ENCODE measurements at regions not wholly inside any gene's neighbourhood (a gene's known extent, or its start where the extent isn't known, plus 50 kb on each side); places are given as distances from the start of the nearest gene placed in this dataset.

- H3K27ac ChIP-seq (ENCODE audit: low read length, poor library complexity, severe bottlenecking), result no peak overlapping the region
- no peak overlapping the region for H3K9ac ChIP-seq (ENCODE audit: low read length)
- H3K27me3 ChIP-seq (ENCODE audit: control insufficient read depth in 1 of 2, insufficient read depth in 1 of 2, low read length in 2 of 2), result peaks cover 0 to 22% of the 10 kb centered on the region in 2 experiments
- no peak overlapping the region for H2BK12ac ChIP-seq (ENCODE audit: low read length in 2 of 2)
- no peaks in the 10 kb centered on the region for H3K9me3 ChIP-seq (ENCODE audit: control insufficient read depth, low read length)
- H4K91ac ChIP-seq (ENCODE audit: low read length), result no peak overlapping the region
- peak overlapping the region; percentile 95 for H3K4me2 ChIP-seq (ENCODE audit: low read length, poor library complexity, severe bottlenecking)
- no peak overlapping the region for H2BK120ac ChIP-seq (ENCODE audit: low read depth, low read length)
- H2AK5ac ChIP-seq (ENCODE audit: low read length, severe bottlenecking), result no peak overlapping the region
- H3K36me3 ChIP-seq (ENCODE audit: control insufficient read depth in 1 of 2, insufficient read depth in 2 of 2, low read depth in 1 of 2, low read length in 2 of 2), result no peaks in the 10 kb centered on the region
- H2BK5ac ChIP-seq (ENCODE audit: low read depth, low read length, poor library complexity, severe bottlenecking), result no peak overlapping the region
- no peak overlapping the region for H3K23ac ChIP-seq (ENCODE audit: low read length in 2 of 2)
- no peak overlapping the region for H3K4me3 ChIP-seq (ENCODE audit: insufficient read depth in 1 of 2, low read depth in 1 of 2, low read length in 2 of 2)
- H4K8ac ChIP-seq (ENCODE audit: low read length), result no peak overlapping the region
- no peak overlapping the region for H3K18ac ChIP-seq (ENCODE audit: low read depth in 1 of 2, low read length in 2 of 2)
- no peak overlapping the region for H2AFZ ChIP-seq (ENCODE audit: low read depth, low read length)
- no peak for DNase-seq
- peaks cover 5% of the 10 kb centered on the region for H3K4me1 ChIP-seq (ENCODE audit: control insufficient read depth, insufficient read depth, low read depth, low read length)
- no peak overlapping the region for H3K4ac ChIP-seq (ENCODE audit: low read depth in 1 of 2, low read length in 2 of 2)
- H2BK15ac ChIP-seq (ENCODE audit: low read depth, poor library complexity, severe bottlenecking), result no peak overlapping the region
- 80% methylated on average over 6 of the region's 7 CpGs for WGBS
- no peaks in the 10 kb centered on the region for H3K79me1 ChIP-seq (replicated peaks; ENCODE audit: low read length, poor library complexity, severe bottlenecking)
- H3K14ac ChIP-seq (ENCODE audit: low read length in 2 of 2), result no peak overlapping the region
Measured at GRCh38 chr20:11687546-11688292, 230.0 kb upstream of the BTBD3 start.

- no peak overlapping the region for H3K23ac ChIP-seq (ENCODE audit: low read length in 2 of 2)
- no peaks in the 10 kb centered on the region for H3K79me1 ChIP-seq (replicated peaks; ENCODE audit: low read length, poor library complexity, severe bottlenecking)
- H3K9ac ChIP-seq (ENCODE audit: low read length), result no peak overlapping the region
- H3K14ac ChIP-seq (ENCODE audit: low read length in 2 of 2), result no peak overlapping the region
- H4K8ac ChIP-seq (ENCODE audit: low read length), result no peak overlapping the region
- no peak overlapping the region for H3K4me3 ChIP-seq (ENCODE audit: insufficient read depth in 1 of 2, low read depth in 1 of 2, low read length in 2 of 2)
- H2BK15ac ChIP-seq (ENCODE audit: low read depth, poor library complexity, severe bottlenecking), result no peak overlapping the region
- no peak overlapping the region for H3K4me2 ChIP-seq (ENCODE audit: low read length, poor library complexity, severe bottlenecking)
- H3K4me1 ChIP-seq (ENCODE audit: control insufficient read depth, insufficient read depth, low read depth, low read length), result peaks cover 5% of the 10 kb centered on the region
- peaks cover 0 to 22% of the 10 kb centered on the region in 2 experiments for H3K27me3 ChIP-seq (ENCODE audit: control insufficient read depth in 1 of 2, insufficient read depth in 1 of 2, low read length in 2 of 2)
- no peak overlapping the region for H2BK120ac ChIP-seq (ENCODE audit: low read depth, low read length)
- no peak for DNase-seq
- H3K27ac ChIP-seq (ENCODE audit: low read length, poor library complexity, severe bottlenecking), result no peak overlapping the region
- H4K91ac ChIP-seq (ENCODE audit: low read length), result no peak overlapping the region
- no peaks in the 10 kb centered on the region for H3K36me3 ChIP-seq (ENCODE audit: control insufficient read depth in 1 of 2, insufficient read depth in 2 of 2, low read depth in 1 of 2, low read length in 2 of 2)
- H2AFZ ChIP-seq (ENCODE audit: low read depth, low read length), result no peak overlapping the region
- no peak overlapping the region for H2AK5ac ChIP-seq (ENCODE audit: low read length, severe bottlenecking)
- H3K18ac ChIP-seq (ENCODE audit: low read depth in 1 of 2, low read length in 2 of 2), result no peak overlapping the region
- H3K4ac ChIP-seq (ENCODE audit: low read depth in 1 of 2, low read length in 2 of 2), result no peak overlapping the region
- no peak overlapping the region for H2BK12ac ChIP-seq (ENCODE audit: low read length in 2 of 2)
- no peaks in the 10 kb centered on the region for H3K9me3 ChIP-seq (ENCODE audit: control insufficient read depth, low read length)
- WGBS, result 90% methylated on average over 2 of the region's 2 CpGs
- H2BK5ac ChIP-seq (ENCODE audit: low read depth, low read length, poor library complexity, severe bottlenecking), result no peak overlapping the region
Measured at GRCh38 chr20:11689262-11689661, 228.4 kb upstream of the BTBD3 start.

- H2BK5ac ChIP-seq (ENCODE audit: low read depth, low read length, poor library complexity, severe bottlenecking), result no peak overlapping the region
- no peak for DNase-seq
- H3K9me3 ChIP-seq (ENCODE audit: control insufficient read depth, low read length), result no peaks in the 10 kb centered on the region
- no peak overlapping the region for H4K91ac ChIP-seq (ENCODE audit: low read length)
- H3K23ac ChIP-seq (ENCODE audit: low read length in 2 of 2), result no peak overlapping the region
- H3K9ac ChIP-seq (ENCODE audit: low read length), result no peak overlapping the region
- H3K4me3 ChIP-seq (ENCODE audit: insufficient read depth in 1 of 2, low read depth in 1 of 2, low read length in 2 of 2), result no peak overlapping the region
- WGBS, result 87% methylated on average over 2 of the region's 3 CpGs
- H2BK120ac ChIP-seq (ENCODE audit: low read depth, low read length), result no peak overlapping the region
- H2BK15ac ChIP-seq (ENCODE audit: low read depth, poor library complexity, severe bottlenecking), result no peak overlapping the region
- no peak overlapping the region for H2AK5ac ChIP-seq (ENCODE audit: low read length, severe bottlenecking)
- H3K4me1 ChIP-seq (ENCODE audit: control insufficient read depth, insufficient read depth, low read depth, low read length), result peaks cover 5% of the 10 kb centered on the region
- H3K79me1 ChIP-seq (replicated peaks; ENCODE audit: low read length, poor library complexity, severe bottlenecking), result no peaks in the 10 kb centered on the region
- no peak overlapping the region for H4K8ac ChIP-seq (ENCODE audit: low read length)
- H3K18ac ChIP-seq (ENCODE audit: low read depth in 1 of 2, low read length in 2 of 2), result no peak overlapping the region
- no peak overlapping the region for H3K4me2 ChIP-seq (ENCODE audit: low read length, poor library complexity, severe bottlenecking)
- H3K27me3 ChIP-seq (ENCODE audit: control insufficient read depth in 1 of 2, insufficient read depth in 1 of 2, low read length in 2 of 2), result peaks cover 0 to 10% of the 10 kb centered on the region in 2 experiments
- H3K4ac ChIP-seq (ENCODE audit: low read depth in 1 of 2, low read length in 2 of 2), result no peak overlapping the region
- H3K36me3 ChIP-seq (ENCODE audit: control insufficient read depth in 1 of 2, insufficient read depth in 2 of 2, low read depth in 1 of 2, low read length in 2 of 2), result no peaks in the 10 kb centered on the region
- H3K14ac ChIP-seq (ENCODE audit: low read length in 2 of 2), result no peak overlapping the region
- H2BK12ac ChIP-seq (ENCODE audit: low read length in 2 of 2), result no peak overlapping the region
- H2AFZ ChIP-seq (ENCODE audit: low read depth, low read length), result no peak overlapping the region
- H3K27ac ChIP-seq (ENCODE audit: low read length, poor library complexity, severe bottlenecking), result no peak overlapping the region
Measured at GRCh38 chr20:11691766-11692165, 225.9 kb upstream of the BTBD3 start.

- no peak overlapping the region for H2AK5ac ChIP-seq (ENCODE audit: low read length, severe bottlenecking)
- H3K4me2 ChIP-seq (ENCODE audit: low read length, poor library complexity, severe bottlenecking), result no peak overlapping the region
- no peak overlapping the region for H4K91ac ChIP-seq (ENCODE audit: low read length)
- no peak overlapping the region for H3K4ac ChIP-seq (ENCODE audit: low read depth in 1 of 2, low read length in 2 of 2)
- no peak overlapping the region for H3K27ac ChIP-seq (ENCODE audit: low read length, poor library complexity, severe bottlenecking)
- H3K4me1 ChIP-seq (ENCODE audit: control insufficient read depth, insufficient read depth, low read depth, low read length), result no peaks in the 10 kb centered on the region
- H3K9ac ChIP-seq (ENCODE audit: low read length), result no peak overlapping the region
- no peak overlapping the region for H2AFZ ChIP-seq (ENCODE audit: low read depth, low read length)
- H3K36me3 ChIP-seq (ENCODE audit: control insufficient read depth in 1 of 2, insufficient read depth in 2 of 2, low read depth in 1 of 2, low read length in 2 of 2), result no peaks in the 10 kb centered on the region
- H2BK120ac ChIP-seq (ENCODE audit: low read depth, low read length), result no peak overlapping the region
- no peak overlapping the region for H2BK15ac ChIP-seq (ENCODE audit: low read depth, poor library complexity, severe bottlenecking)
- H3K27me3 ChIP-seq (ENCODE audit: control insufficient read depth in 1 of 2, insufficient read depth in 1 of 2, low read length in 2 of 2), result peaks cover 0 to 4% of the 10 kb centered on the region in 2 experiments
- no peak overlapping the region for H3K18ac ChIP-seq (ENCODE audit: low read depth in 1 of 2, low read length in 2 of 2)
- no peaks in the 10 kb centered on the region for H3K79me1 ChIP-seq (replicated peaks; ENCODE audit: low read length, poor library complexity, severe bottlenecking)
- no peak overlapping the region for H3K4me3 ChIP-seq (ENCODE audit: insufficient read depth in 1 of 2, low read depth in 1 of 2, low read length in 2 of 2)
- DNase-seq, result no peak
- WGBS, result 84% methylated on average over 2 of the region's 2 CpGs
- H2BK5ac ChIP-seq (ENCODE audit: low read depth, low read length, poor library complexity, severe bottlenecking), result no peak overlapping the region
- no peak overlapping the region for H3K23ac ChIP-seq (ENCODE audit: low read length in 2 of 2)
- H3K14ac ChIP-seq (ENCODE audit: low read length in 2 of 2), result no peak overlapping the region
- no peak overlapping the region for H4K8ac ChIP-seq (ENCODE audit: low read length)
- H2BK12ac ChIP-seq (ENCODE audit: low read length in 2 of 2), result no peak overlapping the region
- H3K9me3 ChIP-seq (ENCODE audit: control insufficient read depth, low read length), result peaks cover 2% of the 10 kb centered on the region
Measured at GRCh38 chr20:11692567-11692966, 225.1 kb upstream of the BTBD3 start.

Data from mesenchymal stem cell (in vitro differentiated cells and primary cell).